Nephron progenitor cell (in vitro differentiated cells): ENCODE measurements at regions not wholly inside any gene's neighbourhood (a gene's known extent, or its start where the extent isn't known, plus 50 kb on each side); places are given as distances from the start of the nearest gene placed in this dataset.

Source experiments
- DNase-seq: peaks from one replicate; pipeline ENCODE4 v3.0.0; 2021
- H3K27ac Mint-ChIP-seq: 2 replicates; pipeline ENCODE4 v1.8.0; 2021; ENCODE audit warnings: mild to moderate bottlenecking, moderate library complexity, mixed read lengths
- H3K27me3 Mint-ChIP-seq: 2 replicates; pipeline ENCODE4 v1.8.0; 2021; ENCODE audit warnings: mild to moderate bottlenecking, low read depth, mixed read lengths; ENCODE audit not compliant: poor library complexity
- H3K36me3 Mint-ChIP-seq: 2 replicates; pipeline ENCODE4 v1.8.0; 2021; ENCODE audit warnings: low read depth, mixed read lengths
- H3K4me1 Mint-ChIP-seq: 2 replicates; pipeline ENCODE4 v1.8.0; 2021; ENCODE audit warnings: mixed read lengths
- H3K4me3 Mint-ChIP-seq: 2 replicates; pipeline ENCODE4 v1.8.0; 2021; ENCODE audit warnings: mild to moderate bottlenecking, moderate library complexity, mixed read lengths
- H3K9me3 Mint-ChIP-seq: 2 replicates; pipeline ENCODE4 v1.8.0; 2021; ENCODE audit warnings: mild to moderate bottlenecking, moderate library complexity, mixed read lengths
- TF ChIP-seq, protein P1 (sequence below): fragments of 200-600 bp; sonication (generic); IDR thresholded peaks from 2 replicates; pipeline ENCODE4 v1.5.0; 2021; ENCODE audit warnings: antibody characterized with exemption

DNA sequence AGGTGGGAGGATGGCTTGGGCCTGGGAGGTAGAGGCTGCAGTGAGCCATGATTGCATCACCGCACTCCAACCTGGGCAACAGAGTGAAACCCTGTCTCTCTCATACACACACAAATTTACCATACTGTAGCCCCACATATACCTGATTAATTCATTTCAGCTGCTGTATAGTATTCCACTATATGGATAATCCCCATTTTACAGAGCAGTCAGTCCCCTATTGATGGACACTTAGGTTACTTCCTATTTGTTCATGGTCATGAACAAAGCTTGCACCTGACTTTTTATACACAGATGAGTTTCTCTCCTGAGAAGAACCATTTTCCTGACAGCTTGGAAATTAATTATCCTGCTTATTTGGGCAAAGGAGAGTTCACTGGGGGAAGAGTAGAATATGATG lies 59.2 kb downstream of the EMX2 start:
- H3K27me3 Mint-ChIP-seq: peaks cover 19% of the 10 kb centered on the region
- H3K36me3 Mint-ChIP-seq: no peaks in the 10 kb centered on the region
- no peaks in the 10 kb centered on the region for H3K9me3 Mint-ChIP-seq
- no peak for DNase-seq
- TF ChIP-seq, protein P1, sequence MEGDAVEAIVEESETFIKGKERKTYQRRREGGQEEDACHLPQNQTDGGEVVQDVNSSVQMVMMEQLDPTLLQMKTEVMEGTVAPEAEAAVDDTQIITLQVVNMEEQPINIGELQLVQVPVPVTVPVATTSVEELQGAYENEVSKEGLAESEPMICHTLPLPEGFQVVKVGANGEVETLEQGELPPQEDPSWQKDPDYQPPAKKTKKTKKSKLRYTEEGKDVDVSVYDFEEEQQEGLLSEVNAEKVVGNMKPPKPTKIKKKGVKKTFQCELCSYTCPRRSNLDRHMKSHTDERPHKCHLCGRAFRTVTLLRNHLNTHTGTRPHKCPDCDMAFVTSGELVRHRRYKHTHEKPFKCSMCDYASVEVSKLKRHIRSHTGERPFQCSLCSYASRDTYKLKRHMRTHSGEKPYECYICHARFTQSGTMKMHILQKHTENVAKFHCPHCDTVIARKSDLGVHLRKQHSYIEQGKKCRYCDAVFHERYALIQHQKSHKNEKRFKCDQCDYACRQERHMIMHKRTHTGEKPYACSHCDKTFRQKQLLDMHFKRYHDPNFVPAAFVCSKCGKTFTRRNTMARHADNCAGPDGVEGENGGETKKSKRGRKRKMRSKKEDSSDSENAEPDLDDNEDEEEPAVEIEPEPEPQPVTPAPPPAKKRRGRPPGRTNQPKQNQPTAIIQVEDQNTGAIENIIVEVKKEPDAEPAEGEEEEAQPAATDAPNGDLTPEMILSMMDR: no peak
- peaks cover 6% of the 10 kb centered on the region for H3K4me1 Mint-ChIP-seq
- no peak overlapping the region for H3K4me3 Mint-ChIP-seq
- H3K27ac Mint-ChIP-seq: no peak overlapping the region

DNA sequence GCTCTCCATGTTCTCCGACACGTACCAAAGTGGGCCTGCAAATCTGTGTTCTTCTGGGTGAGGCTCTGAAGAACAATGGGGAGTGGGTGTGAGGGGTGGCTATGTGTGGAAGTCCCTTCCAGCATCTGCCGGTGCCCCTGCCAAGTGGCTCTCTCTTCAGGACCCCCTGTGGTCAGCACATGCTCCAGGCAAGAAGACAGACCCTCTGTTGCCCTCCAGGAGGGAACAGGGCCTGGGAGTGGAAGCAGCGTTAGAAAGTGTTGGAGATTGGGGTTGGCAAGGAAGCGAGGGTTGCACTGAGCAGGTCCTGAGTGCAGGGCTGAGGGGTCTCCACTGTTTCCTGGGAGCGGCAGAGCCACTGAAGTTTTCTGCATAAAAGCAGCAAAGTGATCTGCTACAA lies 60.5 kb downstream of the EMX2 start:
- Mint-ChIP-seq H3K27me3 (peaks cover 19% of the 10 kb centered on the region), H3K4me3 (no peak overlapping the region), H3K27ac (no peak overlapping the region), H3K36me3 (no peaks in the 10 kb centered on the region), H3K4me1 (peaks cover 16% of the 10 kb centered on the region), H3K9me3 (no peaks in the 10 kb centered on the region)
- DNase-seq: no peak
- TF ChIP-seq, protein P1: no peak

DNA sequence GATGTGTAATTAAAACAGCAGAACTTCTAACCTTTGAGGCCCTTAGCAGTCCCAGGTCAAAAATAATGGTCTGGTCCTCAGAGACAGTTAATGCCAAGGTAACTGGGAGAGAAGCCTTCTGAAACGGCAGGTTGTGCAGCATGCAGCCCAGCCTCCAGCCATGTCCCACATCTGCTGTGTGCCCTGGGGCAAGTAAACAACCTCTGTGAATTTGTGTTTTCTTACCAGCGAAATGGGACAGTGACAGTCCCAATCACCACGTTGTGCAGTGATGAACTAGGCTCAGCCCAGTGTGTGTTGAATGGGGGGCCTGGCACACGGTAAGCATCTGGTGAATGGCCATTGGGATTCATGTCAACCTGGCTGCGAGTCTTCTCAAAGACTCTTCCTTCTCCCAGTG lies 61.2 kb downstream of the EMX2 start:
- Mint-ChIP-seq H3K4me3 (no peak overlapping the region), H3K27me3 (peaks cover 22% of the 10 kb centered on the region), H3K27ac (no peak overlapping the region), H3K36me3 (no peaks in the 10 kb centered on the region), H3K9me3 (no peaks in the 10 kb centered on the region), H3K4me1 (peaks cover 13% of the 10 kb centered on the region)
- DNase-seq: no peak
- TF ChIP-seq, protein P1: no peak

DNA sequence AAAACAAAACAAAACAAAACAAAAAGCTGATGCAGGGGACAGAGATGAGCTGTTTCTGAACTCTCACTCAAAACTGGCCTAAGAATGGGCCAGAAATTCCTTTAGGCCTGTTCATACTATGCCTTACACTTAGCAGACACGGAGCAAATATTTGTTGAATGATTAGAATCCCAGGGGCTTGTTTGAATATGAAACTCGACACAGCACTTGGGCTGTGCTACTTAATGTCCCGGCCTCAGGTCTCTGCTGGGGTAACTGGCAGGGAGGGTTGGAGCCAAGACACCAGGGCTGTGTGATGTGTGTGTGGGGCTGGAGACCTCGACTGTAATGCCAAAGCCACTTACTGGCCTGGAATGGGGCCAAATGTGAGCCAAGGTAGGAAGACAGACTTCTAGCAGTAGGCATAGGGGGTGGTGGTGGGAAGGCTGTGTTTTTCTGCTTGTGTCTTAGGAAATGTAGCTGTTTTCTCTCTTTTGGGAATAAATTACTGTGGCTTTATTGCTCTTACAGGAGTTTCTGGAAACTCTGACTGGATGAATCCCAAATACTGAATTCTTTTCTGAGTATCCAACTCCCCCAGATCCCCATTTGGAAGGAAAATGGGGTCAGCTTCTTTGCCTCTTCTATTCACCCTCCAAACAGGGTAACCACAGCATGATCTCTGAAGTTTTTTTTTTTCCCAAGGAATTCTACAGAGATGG lies 66.7 kb downstream of the EMX2 start:
- Mint-ChIP-seq H3K27ac (peak overlapping the region; percentile 82), H3K4me1 (peaks cover 53% of the 10 kb centered on the region), H3K4me3 (no peak overlapping the region), H3K27me3 (peaks cover 13% of the 10 kb centered on the region), H3K9me3 (no peaks in the 10 kb centered on the region), H3K36me3 (no peaks in the 10 kb centered on the region)
- DNase-seq: no peak
- TF ChIP-seq, protein P1: no peak

DNA sequence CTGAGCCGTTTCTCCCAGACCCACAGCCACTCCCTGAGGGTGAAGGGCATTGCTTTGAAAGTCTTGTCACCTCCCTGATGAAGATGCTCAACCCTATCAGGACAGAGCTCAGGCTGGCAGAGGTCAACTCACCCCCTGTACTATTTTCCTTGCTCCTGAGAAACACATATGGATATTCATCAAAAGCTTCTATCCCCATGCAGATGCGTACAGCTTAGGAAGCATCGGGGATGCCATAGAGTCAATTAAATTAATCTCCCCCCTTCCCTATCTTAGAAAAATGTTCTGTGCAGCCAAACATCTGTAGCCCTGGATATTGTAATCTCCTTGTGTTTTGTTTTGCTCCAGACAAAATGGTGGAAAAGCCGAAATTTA lies 67.2 kb downstream of the EMX2 start:
- H3K36me3 Mint-ChIP-seq: no peaks in the 10 kb centered on the region
- no peak for DNase-seq
- TF ChIP-seq, protein P1: no peak
- H3K9me3 Mint-ChIP-seq: no peaks in the 10 kb centered on the region
- H3K4me3 Mint-ChIP-seq: no peak overlapping the region
- H3K4me1 Mint-ChIP-seq: peaks cover 53% of the 10 kb centered on the region
- H3K27me3 Mint-ChIP-seq: peaks cover 12% of the 10 kb centered on the region
- H3K27ac Mint-ChIP-seq: peak overlapping the region; percentile 79

DNA sequence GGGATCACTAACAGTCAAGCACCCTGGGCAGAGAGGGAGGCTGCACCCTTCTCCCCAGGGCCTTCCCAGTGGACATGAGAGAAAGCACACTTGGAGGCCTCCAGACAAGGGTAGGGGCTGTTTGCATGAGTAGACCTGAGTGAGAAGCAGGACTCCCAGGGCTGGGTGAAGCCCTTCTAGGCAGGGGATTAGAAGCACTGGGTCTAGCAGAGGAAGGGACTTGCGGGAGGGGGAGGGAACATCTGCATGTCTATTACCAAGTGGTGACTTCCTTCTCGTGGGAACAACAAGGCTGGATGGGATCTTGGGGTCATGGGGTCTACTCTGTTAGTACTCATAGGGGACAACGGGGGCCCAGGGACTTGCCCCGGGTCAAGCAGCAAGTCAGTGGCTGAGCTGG lies 67.8 kb downstream of the EMX2 start:
- Mint-ChIP-seq H3K36me3 (no peaks in the 10 kb centered on the region), H3K27me3 (peaks cover 10% of the 10 kb centered on the region), H3K4me1 (peaks cover 54% of the 10 kb centered on the region), H3K27ac (peak overlapping the region; percentile 79), H3K9me3 (no peaks in the 10 kb centered on the region), H3K4me3 (no peak overlapping the region)
- TF ChIP-seq, protein P1: no peak
- no peak for DNase-seq
